ENCODE measurements at regions not wholly inside any gene's neighbourhood (a gene's known extent, or its start where the extent isn't known, plus 50 kb on each side); places are given as distances from the start of the nearest gene placed in this dataset.
"Not testable (repeated sequence)": the region's sequence is repeated elsewhere in the genome, so short reads cannot be mapped to it uniquely, and the experiment has no call there.

DNA sequence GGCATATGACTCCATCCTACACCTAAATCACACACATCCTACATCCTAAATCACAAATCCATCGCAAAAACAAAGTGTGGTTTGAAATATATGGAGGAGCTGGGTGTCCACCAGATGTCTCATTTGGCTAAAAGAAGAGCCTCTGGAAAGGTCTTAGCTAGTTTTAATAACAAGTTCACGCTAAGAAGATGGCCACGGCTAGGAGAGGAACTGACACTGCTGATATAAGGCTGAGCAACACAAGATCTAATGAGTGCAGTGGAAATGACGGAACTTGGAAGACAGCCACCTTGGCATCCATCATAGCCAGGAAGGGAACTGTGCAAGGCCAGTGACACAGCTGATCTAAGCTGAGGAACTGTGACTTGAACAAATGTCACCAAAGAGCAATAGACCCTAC lies 60.0 kb upstream of the AGAP1 start:
- DNase-seq, result peak; percentile 17

DNA sequence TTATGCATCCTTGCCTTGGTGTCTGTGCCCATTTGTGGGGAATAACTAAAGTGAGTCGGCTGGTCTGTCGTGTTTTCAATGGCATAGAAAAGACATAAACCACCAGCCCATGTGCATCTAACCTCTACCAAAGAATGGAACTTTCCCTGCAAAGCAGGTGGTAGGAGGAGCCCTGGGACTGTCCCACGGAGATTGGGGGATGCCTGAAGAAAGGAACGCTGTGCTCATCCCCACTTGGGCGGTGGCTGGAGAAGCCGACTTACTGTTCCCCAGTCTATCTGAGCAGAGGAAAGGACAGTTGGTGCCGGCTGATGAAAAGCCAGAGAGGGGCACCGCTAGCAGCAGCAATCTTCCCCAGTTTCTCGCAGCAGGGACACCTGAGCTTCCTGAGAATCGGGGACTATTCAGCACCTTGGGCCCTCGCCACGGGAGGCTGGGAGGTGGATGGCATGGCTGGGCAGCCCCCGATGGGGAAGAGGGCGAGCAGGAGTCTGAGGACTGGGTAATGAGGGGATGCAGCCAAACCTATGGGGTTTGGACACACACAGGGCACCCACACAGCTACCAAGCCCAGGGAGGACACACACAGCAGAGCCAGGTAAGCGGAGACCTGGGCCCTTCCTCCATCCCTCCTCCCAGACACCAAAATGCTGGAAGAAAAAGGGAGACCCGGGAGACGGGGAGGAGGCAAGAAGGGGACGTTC lies 53.7 kb upstream of the AGAP1 start:
- no peak for TF ChIP-seq POLR2A (IDR thresholded peaks at IDR 0.05)
- TF ChIP-seq, protein P1, sequence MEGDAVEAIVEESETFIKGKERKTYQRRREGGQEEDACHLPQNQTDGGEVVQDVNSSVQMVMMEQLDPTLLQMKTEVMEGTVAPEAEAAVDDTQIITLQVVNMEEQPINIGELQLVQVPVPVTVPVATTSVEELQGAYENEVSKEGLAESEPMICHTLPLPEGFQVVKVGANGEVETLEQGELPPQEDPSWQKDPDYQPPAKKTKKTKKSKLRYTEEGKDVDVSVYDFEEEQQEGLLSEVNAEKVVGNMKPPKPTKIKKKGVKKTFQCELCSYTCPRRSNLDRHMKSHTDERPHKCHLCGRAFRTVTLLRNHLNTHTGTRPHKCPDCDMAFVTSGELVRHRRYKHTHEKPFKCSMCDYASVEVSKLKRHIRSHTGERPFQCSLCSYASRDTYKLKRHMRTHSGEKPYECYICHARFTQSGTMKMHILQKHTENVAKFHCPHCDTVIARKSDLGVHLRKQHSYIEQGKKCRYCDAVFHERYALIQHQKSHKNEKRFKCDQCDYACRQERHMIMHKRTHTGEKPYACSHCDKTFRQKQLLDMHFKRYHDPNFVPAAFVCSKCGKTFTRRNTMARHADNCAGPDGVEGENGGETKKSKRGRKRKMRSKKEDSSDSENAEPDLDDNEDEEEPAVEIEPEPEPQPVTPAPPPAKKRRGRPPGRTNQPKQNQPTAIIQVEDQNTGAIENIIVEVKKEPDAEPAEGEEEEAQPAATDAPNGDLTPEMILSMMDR (IDR thresholded peaks at IDR 0.05), result no peak
- in situ Hi-C loops (cut with MboI; ENCODE audit: low pct_ligation_motif_present in 1 of 4, low pct_unique_long_range_greater_than_20kb in 1 of 4, low sequenced_read_pairs in 3 of 4), result no loop called here
- WGBS, 2 donors (ENCODE audit: low coverage in 1 of 2), result 79% methylated on average over 18 of the region's 18 CpGs; no CpG with 5 or more reads in 1 of the 2 donors
- H3K27ac ChIP-seq, result no peak overlapping the region
- no peaks in the 10 kb centered on the region for H3K27me3 ChIP-seq
- no peaks in the 10 kb centered on the region for H3K9me3 ChIP-seq
- no peaks in the 10 kb centered on the region for H3K36me3 ChIP-seq
- no peak overlapping the region for H3K4me3 ChIP-seq
- intact Hi-C loops (cut with DNase I; ENCODE audit: low total_unique reads), result no loop called here
- no peak for DNase-seq
- no peaks in the 10 kb centered on the region for H3K4me1 ChIP-seq

More for the DNA sequence above, 60.0 kb upstream of the AGAP1 start:
- intact Hi-C loops (cut with DNase I; ENCODE audit: low total_unique reads), result no loop called here
- WGBS, 2 donors (ENCODE audit: low coverage in 1 of 2), result 39 to 43% methylated on average over 2 to 4 of the region's 4 CpGs
- H3K36me3 ChIP-seq, result no peaks in the 10 kb centered on the region
- no peak overlapping the region for H3K4me3 ChIP-seq
- H3K4me1 ChIP-seq, result peaks cover 0 to 11% (median 0%) of the 10 kb centered on the region in 4 donors
- H3K9me3 ChIP-seq, result no peaks in the 10 kb centered on the region
- H3K27ac ChIP-seq, result peak overlapping the region in 1 of 4 donors; percentile 12
- H3K27me3 ChIP-seq, result no peaks in the 10 kb centered on the region
- TF ChIP-seq, protein P1 (IDR thresholded peaks at IDR 0.05), result no peak
- no peak for TF ChIP-seq POLR2A (IDR thresholded peaks at IDR 0.05)
- TF ChIP-seq EP300 (IDR thresholded peaks at IDR 0.05; ENCODE audit: low read depth), result no peak
- TF ChIP-seq POLR2AphosphoS5 (IDR thresholded peaks at IDR 0.05), result no peak
- in situ Hi-C loops (cut with MboI; ENCODE audit: low pct_ligation_motif_present in 1 of 4, low pct_unique_long_range_greater_than_20kb in 1 of 4, low sequenced_read_pairs in 3 of 4), result no loop called here

DNA sequence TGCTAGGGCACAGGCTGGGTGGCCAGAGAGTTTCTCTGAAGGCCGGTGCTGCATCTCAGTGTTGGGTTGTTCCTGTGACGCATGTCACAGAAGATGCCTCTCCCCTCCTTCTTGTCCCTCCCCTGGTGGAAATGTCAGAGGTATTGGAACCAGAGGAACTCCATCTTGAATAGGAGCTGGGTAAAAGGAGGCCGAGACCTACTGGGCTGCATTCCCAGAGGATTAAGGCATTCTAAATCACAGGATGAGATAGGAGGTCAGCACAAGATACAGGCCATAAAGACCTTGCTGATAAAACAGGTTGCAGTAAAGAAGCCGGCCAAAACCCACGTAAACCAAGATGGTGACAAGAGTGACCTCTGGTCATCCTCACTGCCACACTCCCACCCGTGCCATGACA lies 50.3 kb upstream of the AGAP1 start:
- H3K27me3 ChIP-seq; H3K36me3 ChIP-seq; H3K4me3 ChIP-seq; intact Hi-C loops (cut with DNase I; ENCODE audit: low total_unique reads); in situ Hi-C loops (cut with MboI; ENCODE audit: low pct_ligation_motif_present in 1 of 4, low pct_unique_long_range_greater_than_20kb in 1 of 4, low sequenced_read_pairs in 3 of 4); H3K27ac ChIP-seq; DNase-seq; H3K4me1 ChIP-seq; H3K9me3 ChIP-seq: not testable (repeated sequence)
- 63 to 86% methylated on average over 1 to 6 of the region's 6 CpGs for whole genome bisulfite sequencing, 2 donors (ENCODE audit: low coverage in 1 of 2)
